ENCODE measurements at regions not wholly inside any gene's neighbourhood (a gene's known extent, or its start where the extent isn't known, plus 50 kb on each side); places are given as distances from the start of the nearest gene placed in this dataset.

- WGBS (ENCODE audit: low lambda C conversion rate) = 89% methylated on average over 36 of the region's 53 CpGs
- H3K79me2 ChIP-seq (ENCODE audit: insufficient read depth, low read length) = no peaks in the 10 kb centered on the region
- CTCF ChIA-PET (ENCODE audit: low intra/inter-chr PET ratio, low total read pairs) = no interaction called here
- TF ChIP-seq ZBTB37 (CRISPR knock-in tag; IDR thresholded peaks at IDR 0.05) (no peak), ATF3 (CRISPR knock-in tag; IDR thresholded peaks at IDR 0.05) (no peak), ZNF513 (CRISPR knock-in tag; conservative IDR thresholded peaks at IDR 0.05) (no peak)
- H3K4me3 ChIP-seq (replicated peaks in 1 of 3; ENCODE audit: insufficient read depth in 1 of 3, low read depth in 2 of 3, low read length in 3 of 3) = no peak overlapping the region
- in situ Hi-C loops (cut with HindIII; ENCODE audit: extremely low pct_ligation_motif_present, low pct_unique_long_range_greater_than_20kb) (no loop called here), intact Hi-C loops (cut with micrococcal nuclease; ENCODE audit: unreplicated experiment) (no loop called here)
- no peaks in the 10 kb centered on the region for H3K27me3 ChIP-seq (ENCODE audit: control insufficient read depth in 1 of 2, insufficient read depth in 2 of 2, low read length in 2 of 2)
- no peak overlapping the region for H2AFZ ChIP-seq (ENCODE audit: low read length)
- H3K36me3 ChIP-seq (replicated peaks in 1 of 2; ENCODE audit: control insufficient read depth in 1 of 2, insufficient read depth in 2 of 2, low read length in 2 of 2) = no peaks in the 10 kb centered on the region
- FAIRE-seq (no peak), DNase-seq (ENCODE audit: low spot score) (no peak), ATAC-seq (no peak)
- no peaks in the 10 kb centered on the region for H4K20me1 ChIP-seq (ENCODE audit: insufficient read depth, low read length)
- H3K9ac ChIP-seq (ENCODE audit: insufficient read depth, low read depth, low read length) = no peak overlapping the region
- H3K4me1 ChIP-seq (ENCODE audit: insufficient read depth, low read length) = peaks cover 33% of the 10 kb centered on the region
- POLR2A ChIA-PET = no interaction called here
- BruUV-seq (replicated peaks) = no TSS peak
- no peak overlapping the region for H3K27ac ChIP-seq (ENCODE audit: extremely low read length, insufficient read depth, low read length)
- H3K4me2 ChIP-seq (ENCODE audit: low read depth, low read length) = no peak overlapping the region
- 0 out of 2 replicates have a peak, but pooled peaks cover 4% of the 10 kb centered on the region for H3K9me3 ChIP-seq (ENCODE audit: low read length)
These were observed 366.6 kb downstream of the EMP1 start for GRCh38 chr12:13562915-13563742.

GRCh38 chr12:13561923-13562322, 365.4 kb downstream of the EMP1 start:
- H3K36me3 ChIP-seq (replicated peaks in 1 of 2; ENCODE audit: control insufficient read depth in 1 of 2, insufficient read depth in 2 of 2, low read length in 2 of 2) = no peaks in the 10 kb centered on the region
- H3K4me2 ChIP-seq (ENCODE audit: low read depth, low read length) = no peak overlapping the region
- no peak for ATAC-seq
- CTCF ChIA-PET (ENCODE audit: low intra/inter-chr PET ratio, low total read pairs) = no interaction called here
- H3K9me3 ChIP-seq (ENCODE audit: low read length) = 0 out of 2 replicates have a peak, but pooled peaks cover 4% of the 10 kb centered on the region
- no peaks in the 10 kb centered on the region for H3K27me3 ChIP-seq (ENCODE audit: control insufficient read depth in 1 of 2, insufficient read depth in 2 of 2, low read length in 2 of 2)
- no peaks in the 10 kb centered on the region for H4K20me1 ChIP-seq (ENCODE audit: insufficient read depth, low read length)
- H2AFZ ChIP-seq (ENCODE audit: low read length) = no peak overlapping the region
- BruUV-seq (replicated peaks) = no TSS peak
- H3K9ac ChIP-seq (ENCODE audit: insufficient read depth, low read depth, low read length) = no peak overlapping the region
- H3K27ac ChIP-seq (ENCODE audit: extremely low read length, insufficient read depth, low read length) = no peak overlapping the region
- no peaks in the 10 kb centered on the region for H3K79me2 ChIP-seq (ENCODE audit: insufficient read depth, low read length)
- intact Hi-C loops (cut with micrococcal nuclease; ENCODE audit: unreplicated experiment) = no loop called here
- no peak for FAIRE-seq
- DNase-seq (ENCODE audit: low spot score) = no peak
- in situ Hi-C loops (cut with HindIII; ENCODE audit: extremely low pct_ligation_motif_present, low pct_unique_long_range_greater_than_20kb) = no loop called here
- WGBS (ENCODE audit: low lambda C conversion rate) = 61% methylated on average over 4 of the region's 4 CpGs
- POLR2A ChIA-PET = no interaction called here
- no peak overlapping the region for H3K4me3 ChIP-seq (replicated peaks in 1 of 3; ENCODE audit: insufficient read depth in 1 of 3, low read depth in 2 of 3, low read length in 3 of 3)
- peaks cover 35% of the 10 kb centered on the region for H3K4me1 ChIP-seq (ENCODE audit: insufficient read depth, low read length)
- TF ChIP-seq ZNF576 (CRISPR knock-in tag; IDR thresholded peaks at IDR 0.05) = no peak
- TF ChIP-seq GZF1 (CRISPR knock-in tag; IDR thresholded peaks at IDR 0.05) = no peak
- no peak for TF ChIP-seq NCOA1 (CRISPR knock-in tag; IDR thresholded peaks at IDR 0.05)
- no peak for TF ChIP-seq KMT2A (CRISPR knock-in tag; IDR thresholded peaks at IDR 0.05)
- no peak for TF ChIP-seq DDIT3 (CRISPR knock-in tag; IDR thresholded peaks at IDR 0.05)
- TF ChIP-seq ZNF431 (CRISPR knock-in tag; IDR thresholded peaks at IDR 0.05; ENCODE audit: borderline replicate concordance, low read depth) = no peak
- TF ChIP-seq ZNF597 (CRISPR knock-in tag; IDR thresholded peaks at IDR 0.05) = no peak
- TF ChIP-seq FOXM1 (CRISPR knock-in tag; IDR thresholded peaks at IDR 0.05) = no peak
- TF ChIP-seq ZC3H4 (CRISPR knock-in tag; IDR thresholded peaks at IDR 0.05; ENCODE audit: borderline replicate concordance) = no peak
- no peak for TF ChIP-seq ZNF329 (CRISPR knock-in tag; IDR thresholded peaks at IDR 0.05; ENCODE audit: low read depth)

All from HepG2 (cell line).